ENCODE measurements at regions not wholly inside any gene's neighbourhood (a gene's known extent, or its start where the extent isn't known, plus 50 kb on each side); places are given as distances from the start of the nearest gene placed in this dataset.

- no peak for DNase-seq
Observed at GRCh38 chr16:49216593-49216992, 65.0 kb downstream of the CBLN1 start.

DNA sequence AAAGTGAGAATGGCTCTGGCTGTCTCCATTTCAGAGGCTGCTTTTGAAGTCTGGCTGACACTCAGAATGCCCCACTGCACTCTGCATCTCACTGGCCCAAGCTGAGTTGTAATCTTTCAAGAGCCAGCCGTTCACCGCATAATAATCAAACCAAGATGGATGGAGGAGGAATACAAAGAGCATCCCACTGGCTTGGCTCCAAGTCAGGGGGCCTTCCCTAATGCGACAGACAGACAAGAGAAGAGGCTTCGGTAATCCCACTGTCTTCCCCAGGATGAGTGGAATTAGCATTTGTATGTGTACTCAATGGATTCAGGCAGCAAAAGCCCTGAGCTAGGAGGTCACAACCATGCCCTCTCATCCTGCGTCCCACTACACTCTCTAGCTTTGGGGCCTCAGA lies 68.0 kb downstream of the CBLN1 start:
- no peak for DNase-seq

- no peak for DNase-seq
Observed at GRCh38 chr16:49204191-49204590, 77.4 kb downstream of the CBLN1 start.

DNA sequence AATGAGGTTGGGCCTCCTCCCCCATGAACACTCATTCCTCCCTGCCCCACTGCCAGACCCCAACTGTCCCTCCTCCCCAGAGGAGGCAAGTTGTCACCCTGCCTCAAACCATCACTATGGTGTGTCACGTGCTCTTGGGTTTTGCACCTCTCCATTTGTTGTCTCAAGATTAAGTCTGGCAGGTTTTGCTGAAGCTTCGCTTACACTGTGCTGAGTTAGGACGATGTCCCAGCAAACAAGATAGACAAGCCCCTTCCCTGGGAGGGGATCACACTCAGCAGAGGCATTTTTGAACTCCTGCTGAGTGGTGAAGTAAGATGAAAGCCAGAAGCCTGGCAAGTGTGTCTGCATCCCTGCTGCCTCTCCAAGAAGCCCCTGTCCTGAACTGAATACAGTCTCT lies 78.3 kb downstream of the CBLN1 start:
- DNase-seq, result no peak

- no peak for DNase-seq
Observed at GRCh38 chr16:49201118-49201517, 80.5 kb downstream of the CBLN1 start.

DNA sequence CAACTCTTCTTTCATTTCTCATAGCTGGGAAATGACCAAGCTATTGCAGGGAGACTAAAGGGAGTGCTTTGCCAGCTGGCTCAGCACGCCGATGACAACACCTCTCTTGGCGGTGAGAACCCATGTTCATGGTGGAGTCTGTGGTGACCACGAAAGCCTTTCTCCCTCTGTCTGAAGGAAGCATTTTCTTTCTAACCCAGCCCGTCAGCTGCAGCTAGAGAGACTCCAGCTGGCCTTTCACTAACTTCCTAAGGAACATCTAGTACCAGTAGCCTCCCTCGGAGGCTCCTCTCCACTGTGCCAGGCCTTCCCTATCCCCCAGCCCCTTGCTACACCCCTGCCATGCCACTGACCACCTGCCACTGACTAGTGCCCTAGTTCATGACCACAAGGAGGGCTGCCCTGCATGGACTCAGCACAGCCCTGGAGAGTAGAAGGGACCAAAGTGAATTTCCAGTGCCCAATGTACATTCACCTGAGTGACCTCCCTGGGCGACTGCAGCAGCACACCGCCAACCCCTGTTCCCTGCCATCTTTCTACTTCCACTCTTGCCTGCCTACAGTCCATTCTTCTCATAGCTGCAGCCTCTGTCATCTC lies 81.3 kb downstream of the CBLN1 start:
- no peak for DNase-seq

DNA sequence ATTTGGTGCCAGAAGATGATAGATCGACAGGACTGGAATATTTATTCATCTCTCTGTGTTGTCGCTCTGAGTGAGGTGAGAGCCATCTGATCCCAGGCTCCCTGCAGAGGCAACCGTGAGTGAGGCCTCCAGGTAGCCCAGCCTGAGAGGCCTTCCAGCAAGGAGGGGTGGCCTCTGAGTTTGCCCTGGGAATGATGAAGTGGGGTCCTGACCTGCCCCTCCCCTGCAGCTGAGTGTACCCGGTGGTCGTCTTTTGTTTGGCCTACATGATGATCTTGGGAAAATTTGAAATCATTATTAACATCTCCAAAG lies 86.4 kb downstream of the CBLN1 start:
- no peak for DNase-seq

GRCh38 chr16:49194537-49195236 lies 87.0 kb downstream of the CBLN1 start:
- DNase-seq, result no peak

- DNase-seq, result no peak
Observed at GRCh38 chr16:49193596-49193995, 88.0 kb downstream of the CBLN1 start.

DNA sequence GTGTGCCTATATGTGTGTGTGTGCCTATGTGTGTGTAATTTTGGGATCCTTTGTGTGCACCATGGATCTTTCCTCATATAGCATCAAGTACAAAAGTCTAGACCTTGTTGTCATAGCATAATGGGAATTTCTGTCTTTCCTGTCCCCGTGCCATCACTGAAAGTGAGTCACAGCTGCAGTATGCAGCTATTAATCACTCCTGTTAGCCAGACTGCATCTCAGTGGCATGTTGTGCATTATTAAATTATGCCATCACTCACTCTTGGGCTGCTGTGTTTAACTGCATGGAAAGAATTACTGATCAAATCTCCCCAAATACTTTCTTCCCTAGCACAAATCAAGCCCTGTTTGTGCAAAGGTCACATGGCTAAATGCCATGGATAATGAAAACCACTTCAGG lies 92.4 kb downstream of the CBLN1 start:
- DNase-seq, result no peak

DNA sequence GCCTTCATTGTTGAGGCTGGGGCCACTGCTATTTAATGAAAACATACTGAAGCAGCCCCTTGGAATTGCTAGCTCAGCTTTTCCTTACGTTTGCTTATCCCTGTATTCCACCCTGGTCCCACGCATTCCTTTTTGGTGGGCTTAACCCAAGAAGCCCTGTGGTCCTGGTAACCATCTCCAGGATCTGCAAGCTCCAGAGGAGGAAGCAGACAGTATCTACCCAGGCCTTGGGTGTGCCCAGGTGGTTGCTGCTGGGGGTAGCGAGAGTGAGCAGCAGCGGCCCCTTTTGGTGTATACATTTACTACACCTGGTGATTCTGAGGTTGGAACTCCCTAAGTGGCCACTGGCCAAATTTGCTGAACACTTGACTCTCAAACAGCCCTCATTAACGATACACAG lies 97.7 kb downstream of the CBLN1 start:
- no peak for DNase-seq

DNA sequence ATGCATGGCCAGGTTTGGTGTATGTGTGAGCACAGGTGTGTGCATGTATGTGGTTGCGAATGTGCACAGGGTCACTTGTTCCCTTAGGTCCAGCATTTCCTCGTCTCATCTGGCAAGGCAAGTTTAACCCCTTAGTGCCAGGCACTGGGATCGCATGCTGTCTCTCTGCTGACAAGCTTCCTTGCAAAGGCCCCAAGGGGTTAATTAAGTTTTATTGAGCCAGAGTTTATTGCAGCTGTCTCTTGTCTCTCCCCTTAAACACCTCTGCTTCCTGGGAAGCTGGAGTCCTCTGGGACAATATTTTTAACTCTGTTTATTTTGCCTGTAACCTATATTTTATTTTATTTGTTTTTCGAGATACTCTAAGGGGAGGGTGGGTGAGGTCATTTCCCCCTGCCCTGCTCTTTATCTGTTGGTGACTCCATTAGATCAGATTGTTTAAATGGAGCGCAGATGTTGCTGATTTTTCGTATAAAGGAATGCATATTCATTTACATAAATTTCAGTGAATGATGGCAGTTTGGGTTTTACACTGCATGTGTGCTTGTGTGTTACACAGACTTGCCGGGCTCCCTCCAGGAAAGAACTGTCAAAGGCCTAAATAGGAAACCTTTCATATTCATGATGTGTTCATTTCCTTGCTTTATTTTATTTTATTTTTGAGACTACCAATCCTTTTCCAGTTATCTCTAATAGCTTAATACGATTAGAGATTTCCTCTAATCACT lies 99.7 kb downstream of the CBLN1 start:
- DNase-seq, result peak; percentile 7

DNA sequence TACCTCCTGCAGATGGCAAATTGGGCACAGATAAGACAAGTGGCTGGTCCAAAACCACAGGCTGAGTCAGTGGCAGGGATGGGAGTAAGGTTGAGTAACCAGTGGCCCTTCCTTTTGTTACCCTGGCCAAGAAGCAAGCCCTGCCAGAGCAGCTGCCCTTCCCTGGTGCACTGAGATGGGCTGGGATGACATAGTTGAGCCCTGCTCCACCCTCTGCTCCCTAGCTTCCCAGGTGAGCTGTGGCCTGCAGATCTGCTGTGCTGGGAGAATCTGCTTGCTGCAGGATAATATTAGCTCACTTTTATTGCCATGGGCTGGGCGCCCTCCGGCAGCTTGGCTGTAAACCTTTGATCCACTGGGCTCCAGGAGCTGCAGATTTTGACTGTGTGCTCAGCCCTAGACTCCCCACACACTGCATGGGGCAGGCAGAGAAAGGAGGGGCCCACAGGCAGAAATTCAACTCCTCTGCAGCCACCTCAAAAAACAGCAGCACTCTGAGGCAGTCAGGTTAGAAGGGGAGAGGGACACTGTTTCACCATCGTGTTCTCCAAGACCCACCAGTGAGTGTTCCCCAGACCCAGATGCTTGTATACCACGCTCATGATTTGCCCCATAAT lies 101.8 kb downstream of the CBLN1 start:
- DNase-seq, result no peak

DNA sequence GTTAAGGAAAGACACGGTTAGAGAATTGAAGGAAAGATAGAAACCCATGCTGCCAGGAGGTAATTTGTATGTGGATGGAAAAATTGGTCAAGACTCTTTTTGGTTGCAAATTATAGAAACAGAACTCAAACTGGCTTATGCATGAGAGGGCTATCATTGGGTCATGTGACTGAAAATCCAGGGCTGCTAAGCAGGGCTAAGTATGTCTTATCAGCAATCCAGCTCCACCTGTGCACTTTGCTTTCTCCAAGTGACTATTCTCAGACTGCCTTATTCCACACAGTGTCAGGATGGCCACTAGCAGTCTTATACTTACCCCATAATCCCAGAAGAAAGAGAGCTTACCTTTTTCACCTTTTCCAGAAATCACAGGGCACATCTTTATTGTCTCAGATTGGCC lies 113.5 kb downstream of the CBLN1 start:
- DNase-seq, result no peak

- no peak for DNase-seq
Observed at GRCh38 chr16:49165025-49165424, 116.6 kb downstream of the CBLN1 start.

DNA sequence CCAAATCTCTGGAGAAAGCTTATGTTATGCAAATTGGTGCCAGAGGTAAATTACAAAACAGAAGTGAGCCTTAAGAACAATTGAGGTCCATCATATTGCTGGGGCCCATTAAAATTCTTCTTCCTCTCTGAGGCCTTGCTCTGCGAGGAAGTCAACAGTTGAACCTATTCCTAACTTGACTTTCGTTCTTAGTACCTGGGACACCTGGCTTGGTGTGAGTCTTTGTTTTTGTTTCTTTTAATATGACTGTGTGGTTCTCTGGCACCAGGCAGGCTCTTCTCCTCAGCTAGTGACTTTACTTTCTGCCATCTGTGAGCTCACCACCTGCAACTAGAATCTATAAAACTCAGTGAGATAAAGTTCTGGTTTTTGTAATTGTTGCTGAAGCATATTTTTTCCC lies 120.4 kb downstream of the CBLN1 start:
- DNase-seq, result no peak

GRCh38 chr16:49158029-49158642 lies 123.5 kb downstream of the CBLN1 start:
- no peak for DNase-seq

DNA sequence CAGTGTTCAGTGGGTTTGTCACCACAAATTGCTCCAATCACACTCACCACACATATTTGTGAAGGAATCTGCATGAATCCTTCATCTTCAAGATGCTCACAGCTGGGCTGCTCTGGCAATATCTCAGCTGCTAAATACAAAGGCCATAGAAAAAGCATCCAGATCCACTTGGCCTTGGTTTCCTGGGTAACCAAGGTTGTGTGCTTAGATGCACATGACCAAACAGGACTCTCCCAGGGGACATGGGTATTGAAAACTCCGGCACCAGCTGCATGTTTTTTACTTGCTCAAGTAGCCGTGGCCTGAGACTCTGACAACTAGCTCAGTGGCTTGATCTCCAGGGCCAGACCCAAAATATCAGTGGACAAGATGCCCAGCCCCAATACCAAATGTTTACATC lies 131.3 kb downstream of the CBLN1 start:
- DNase-seq, result peak; percentile 56

DNA sequence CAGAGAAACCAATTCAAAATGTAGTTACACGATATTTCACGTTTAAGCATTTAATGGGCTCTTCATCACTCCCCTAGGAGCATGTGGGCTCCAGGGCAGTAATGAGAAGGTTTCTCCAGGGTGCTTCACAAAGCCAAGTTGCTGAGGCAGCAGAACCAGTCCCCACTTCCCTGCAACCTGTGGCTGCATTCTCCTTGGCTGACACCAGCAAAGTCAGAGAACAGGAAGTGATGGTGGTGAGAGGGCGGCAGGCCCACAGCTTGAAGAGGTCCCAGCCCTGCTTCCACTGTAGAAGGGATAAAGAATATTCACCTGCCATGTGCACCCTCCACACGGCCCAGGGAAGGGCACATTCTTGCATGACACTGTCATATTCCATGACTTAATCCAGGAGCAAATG lies 133.2 kb downstream of the CBLN1 start:
- DNase-seq, result no peak

DNA sequence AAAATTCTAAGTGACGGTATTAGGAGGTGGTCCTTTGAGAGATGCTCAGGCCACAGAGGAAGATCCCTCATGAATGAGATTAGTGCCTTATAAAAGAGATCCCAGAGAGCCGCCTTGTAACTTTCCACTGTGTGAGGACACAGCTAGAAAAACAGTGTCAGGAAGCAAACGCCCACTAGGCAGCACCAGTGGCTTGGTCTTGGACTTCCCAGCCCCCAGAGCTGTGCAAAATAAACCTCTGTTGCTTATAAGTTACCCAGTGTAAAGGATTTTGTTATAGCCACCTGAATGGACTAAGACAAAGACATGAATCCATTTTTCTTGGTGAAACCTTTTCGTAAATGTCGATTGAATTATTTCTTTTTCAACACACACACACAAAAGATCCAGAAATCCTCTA lies 141.0 kb downstream of the CBLN1 start:
- DNase-seq, result no peak

- no peak for DNase-seq
Observed at GRCh38 chr16:49130397-49130796, 151.2 kb downstream of the CBLN1 start.

- DNase-seq, result no peak
Observed at GRCh38 chr16:49129935-49130334, 151.7 kb downstream of the CBLN1 start.

GRCh38 chr16:49128740-49129139 lies 152.9 kb downstream of the CBLN1 start:
- DNase-seq, result no peak

DNA sequence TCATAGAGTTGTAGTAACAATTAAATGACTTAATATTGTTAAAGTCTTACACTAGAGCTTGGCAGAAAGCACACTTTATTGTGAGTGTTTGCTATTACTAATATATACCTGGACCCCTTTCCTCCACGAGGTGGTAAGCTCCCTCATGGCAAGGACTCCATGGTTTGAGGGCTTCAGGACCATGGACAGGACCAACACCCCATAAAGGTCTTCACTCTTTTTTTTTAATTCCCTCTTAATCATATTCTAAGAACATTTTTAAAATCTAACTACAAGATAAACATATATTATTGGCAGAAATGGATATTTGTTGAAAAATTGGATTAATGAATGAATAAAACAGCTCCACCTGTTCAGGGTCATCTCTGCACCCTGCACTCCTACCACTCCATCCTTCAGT lies 154.5 kb downstream of the CBLN1 start:
- DNase-seq, result no peak
